GM21529 (cell line): ENCODE measurements at regions not wholly inside any gene's neighbourhood (a gene's known extent, or its start where the extent isn't known, plus 50 kb on each side); places are given as distances from the start of the nearest gene placed in this dataset.

Source experiments
- ATAC-seq: cut with Tn5 transposase; IDR thresholded peaks from one replicate; pipeline ENCODE4 v1.9.1; 2021; ENCODE audit not compliant: unreplicated experiment

GRCh38 chr17:79401704-79402674 lies 208.9 kb downstream of the RBFOX3 start:
- ATAC-seq = no peak

GRCh38 chr17:79400989-79401703 lies 209.7 kb downstream of the RBFOX3 start:
- ATAC-seq = no peak

GRCh38 chr17:79399610-79400144 lies 211.2 kb downstream of the RBFOX3 start:
- ATAC-seq = no peak

GRCh38 chr17:79398441-79398840 lies 212.4 kb downstream of the RBFOX3 start:
- ATAC-seq = no peak

- ATAC-seq = no peak
Observed at GRCh38 chr17:79396696-79397095, 214.2 kb downstream of the RBFOX3 start.

- no peak for ATAC-seq
Observed at GRCh38 chr17:79395545-79395944, 215.3 kb downstream of the RBFOX3 start.

- no peak for ATAC-seq
Observed at GRCh38 chr17:79395066-79395465, 215.8 kb downstream of the RBFOX3 start.

- no peak for ATAC-seq
Observed at GRCh38 chr17:79393358-79394052, 217.3 kb downstream of the RBFOX3 start.

- ATAC-seq = no peak
Observed at GRCh38 chr17:79392598-79392997, 218.3 kb downstream of the RBFOX3 start.

GRCh38 chr17:79391376-79392233 lies 219.2 kb downstream of the RBFOX3 start:
- no peak for ATAC-seq

- no peak for ATAC-seq
Observed at GRCh38 chr17:79389896-79390295, 221.0 kb downstream of the RBFOX3 start.

- no peak for ATAC-seq
Observed at GRCh38 chr17:79388556-79389295, 222.1 kb downstream of the RBFOX3 start.

- ATAC-seq = no peak
Observed at GRCh38 chr17:79387783-79388182, 223.1 kb downstream of the RBFOX3 start.

- no peak for ATAC-seq
Observed at GRCh38 chr17:79385962-79386563, 224.8 kb downstream of the RBFOX3 start.

- no peak for ATAC-seq
Observed at GRCh38 chr17:79382313-79382712, 228.5 kb downstream of the RBFOX3 start.

GRCh38 chr17:79379700-79380445 lies 231.0 kb downstream of the RBFOX3 start:
- no peak for ATAC-seq

- ATAC-seq = no peak
Observed at GRCh38 chr17:79377230-79377786, 233.5 kb downstream of the RBFOX3 start.

GRCh38 chr17:79374807-79375206 lies 236.0 kb downstream of the RBFOX3 start:
- no peak for ATAC-seq
